Aorta (tissue), 5 donors: ENCODE measurements at regions not wholly inside any gene's neighbourhood (a gene's known extent, or its start where the extent isn't known, plus 50 kb on each side); places are given as distances from the start of the nearest gene placed in this dataset.
"Not testable (repeated sequence)": the region's sequence is repeated elsewhere in the genome, so short reads cannot be mapped to it uniquely, and the experiment has no call there.

Experiments used
- ATAC-seq: fragments of 200-7000 bp; cut with Tn5 transposase; one replicate; pipeline ENCODE4 v1.9.1; 2022; ENCODE audit warnings: moderate library complexity; ENCODE audit not compliant: low FRiP score
- DNase-seq, 2 donors: peaks; one replicate each; pipeline ENCODE4 v3.0.0-alpha.2; 2020
- H3K27ac ChIP-seq, 2 donors: one replicate each; pipeline ENCODE4 v1.5.1; 2013; ENCODE audit warnings: low read length in 2 of 2, mild to moderate bottlenecking in 2 of 2, moderate library complexity in 2 of 2, control low read depth in 1 of 2, inconsistent platforms in 1 of 2, low read depth in 1 of 2
- H3K27me3 ChIP-seq, 2 donors: one replicate each; pipeline ENCODE4 v1.6.1; 2013; ENCODE audit warnings: control low read depth in 1 of 2, low read length in 1 of 2, mild to moderate bottlenecking in 1 of 2, moderate library complexity in 1 of 2; ENCODE audit not compliant: insufficient read depth in 2 of 2, control insufficient read depth in 1 of 2
- H3K36me3 ChIP-seq, 2 donors: one replicate each; pipeline ENCODE4 v1.6.1; 2013; ENCODE audit warnings: control low read depth in 1 of 2, low read length in 1 of 2, mild to moderate bottlenecking in 1 of 2; ENCODE audit not compliant: insufficient read depth in 2 of 2, control insufficient read depth in 1 of 2
- H3K4me1 ChIP-seq, 2 donors: one replicate each; pipeline ENCODE4 v1.6.1; 2013; ENCODE audit warnings: low read length in 2 of 2, control low read depth in 1 of 2, mild to moderate bottlenecking in 1 of 2, moderate library complexity in 1 of 2; ENCODE audit not compliant: insufficient read depth in 2 of 2, control insufficient read depth in 1 of 2
- H3K4me3 ChIP-seq, 2 donors: one replicate each; pipeline ENCODE4 v1.5.1; 2013; ENCODE audit warnings: low read length in 2 of 2, control low read depth in 1 of 2, mild to moderate bottlenecking in 1 of 2
- H3K9me3 ChIP-seq: one replicate; pipeline ENCODE4 v1.6.1; 2013; ENCODE audit warnings: mild to moderate bottlenecking, low read length; ENCODE audit not compliant: control insufficient read depth
- WGBS, 2 donors: extraction: QIAGEN DNeasy Blood & Tissue Kit; methylation state at CpG; one replicate each; pipeline ENCODE4 v1.1.7; 2013; 5-methylcytosine and 5-hydroxymethylcytosine counted together
- intact Hi-C, 2 donors: fragments of 100-400 bp; cut with DNase I; formaldehyde crosslinking; loops; one replicate each; pipeline versions ENCODE4 v1.14.2 to v1.15.0; 2022
- donor health status: healthy with polysubstance abuse.
- donor health status: Bipolar disorder and iron deficiency.
- donor health status: DM: no; HTN: no; CAD: no.
- donor health status: DM: no; HTN: no; CAD: no.
- donor health status: DM: yes; HTN: yes; CAD: no.

DNA sequence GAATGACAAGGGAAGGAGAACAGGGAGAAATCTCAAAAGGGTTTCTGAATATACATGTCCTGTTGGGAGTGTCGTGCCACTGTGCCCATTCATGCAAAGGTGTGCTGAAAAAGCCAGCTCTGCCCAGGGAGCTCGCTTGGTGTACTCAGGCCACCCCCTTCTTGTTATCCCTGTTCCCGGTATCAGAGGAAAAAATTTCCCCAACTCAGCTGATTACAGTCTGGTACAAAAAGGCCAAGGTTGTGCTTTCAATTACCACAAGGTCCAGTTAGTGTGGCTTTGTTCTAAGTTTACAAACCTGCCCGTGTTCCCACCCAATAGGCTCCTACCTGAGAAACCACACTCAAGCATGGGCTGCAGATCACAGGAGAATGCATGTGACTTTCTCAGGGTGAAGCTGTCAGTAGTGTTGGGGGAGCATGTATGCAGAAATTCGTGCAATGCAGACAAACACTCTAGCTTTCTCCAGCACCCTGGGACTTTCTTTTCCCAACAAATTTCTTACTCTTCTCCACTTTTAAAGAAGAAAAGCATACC lies 648.5 kb downstream of the NR2F2 start:
- ATAC-seq (no peak), DNase-seq (no peak)
- Histone ChIP-seq H3K9me3 (peaks cover 1% of the 10 kb centered on the region), H3K36me3 (no peaks in the 10 kb centered on the region), H3K27me3 (no peaks in the 10 kb centered on the region), H3K27ac (no peak overlapping the region), H3K4me1 (no peaks in the 10 kb centered on the region), H3K4me3 (no peak overlapping the region)
- intact Hi-C loops, result no loop called here
- WGBS, 2 donors, result 54 to 60% methylated on average over 5 of the region's 5 CpGs

DNA sequence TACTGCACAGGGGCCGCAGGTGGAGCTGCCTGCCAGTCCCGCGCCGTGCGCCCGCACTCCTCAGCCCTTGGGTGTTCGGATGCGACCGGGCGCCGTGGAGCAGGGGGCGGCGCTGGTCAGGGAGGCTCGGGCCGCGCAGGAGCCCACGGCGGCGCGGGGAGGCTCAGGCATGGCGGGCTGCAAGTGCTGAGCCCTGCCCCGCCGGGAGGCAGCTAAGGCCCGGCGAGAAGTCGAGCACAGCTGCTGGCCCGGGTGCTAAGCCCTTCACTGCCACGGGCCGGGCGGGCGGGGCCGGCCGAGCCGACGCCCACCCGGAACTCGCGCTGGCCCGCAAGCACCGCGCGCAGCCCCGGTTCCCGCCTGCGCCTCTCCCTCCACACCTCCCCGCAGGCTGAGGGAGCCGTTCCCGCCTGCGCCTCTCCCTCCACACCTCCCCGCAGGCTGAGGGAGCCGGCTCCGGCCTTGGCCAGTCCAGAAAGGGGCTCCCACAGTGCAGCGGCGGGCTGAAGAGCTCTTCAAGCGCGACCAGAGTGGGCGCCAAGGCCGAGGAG lies 653.7 kb downstream of the NR2F2 start:
- H3K9me3 ChIP-seq, H3K27me3 ChIP-seq, intact Hi-C loops, H3K36me3 ChIP-seq, H3K27ac ChIP-seq, ATAC-seq, H3K4me1 ChIP-seq, H3K4me3 ChIP-seq, DNase-seq: not testable (repeated sequence)
- WGBS, 2 donors, result 94 to 96% methylated on average over 47 to 58 of the region's 58 CpGs

DNA sequence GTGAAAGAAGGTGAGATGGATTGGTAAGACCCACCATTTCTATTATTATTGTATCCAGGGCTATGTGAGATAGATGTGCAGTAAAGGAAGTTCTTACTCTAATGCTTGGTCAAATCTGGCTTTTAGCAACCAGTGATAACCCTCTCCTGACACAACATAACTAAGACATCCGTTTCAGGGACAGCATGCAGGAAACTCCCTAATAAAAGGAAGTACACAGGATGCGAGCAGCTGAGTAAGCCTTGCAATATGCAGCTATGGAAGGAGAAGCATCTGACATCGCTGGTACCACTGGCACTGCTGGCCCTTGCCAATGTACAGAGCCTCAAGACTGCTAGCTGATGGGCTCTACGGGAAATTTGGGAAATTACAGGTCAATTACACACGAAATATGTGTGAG lies 662.3 kb downstream of the NR2F2 start:
- DNase-seq, result no peak
- peaks cover 2% of the 10 kb centered on the region for H3K9me3 ChIP-seq
- no peaks in the 10 kb centered on the region for H3K27me3 ChIP-seq
- WGBS, 2 donors, result 62 to 69% methylated on average over 5 of the region's 5 CpGs
- intact Hi-C loops, result no loop called here
- H3K4me3 ChIP-seq, result no peak overlapping the region
- no peak for ATAC-seq
- no peaks in the 10 kb centered on the region for H3K4me1 ChIP-seq
- no peaks in the 10 kb centered on the region for H3K36me3 ChIP-seq
- no peak overlapping the region for H3K27ac ChIP-seq

DNA sequence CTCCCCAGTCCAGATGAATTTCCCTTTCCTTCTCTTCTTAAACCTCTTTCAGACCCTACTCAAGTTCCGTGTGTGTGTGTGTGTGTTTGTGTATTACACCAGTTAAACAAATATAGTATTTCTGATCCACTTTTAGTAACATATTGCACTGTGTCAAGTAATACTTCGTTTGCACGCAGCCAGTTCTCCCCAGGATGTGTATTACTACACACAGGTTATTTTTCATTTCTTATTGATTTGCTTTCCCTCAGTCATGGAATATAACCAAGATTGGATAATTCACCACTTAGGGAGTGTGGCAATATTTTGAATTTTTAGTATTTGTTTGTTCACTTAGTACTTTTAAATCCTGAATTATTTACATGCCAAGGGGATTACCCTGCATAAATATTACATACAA lies 667.0 kb downstream of the NR2F2 start:
- ATAC-seq, result no peak
- WGBS, 2 donors, result 62 to 72% methylated on average over 3 of the region's 3 CpGs
- no peak overlapping the region for H3K27ac ChIP-seq
- no peak overlapping the region for H3K4me3 ChIP-seq
- H3K9me3 ChIP-seq, result peaks cover 2% of the 10 kb centered on the region
- DNase-seq, result no peak
- no peaks in the 10 kb centered on the region for H3K36me3 ChIP-seq
- no peaks in the 10 kb centered on the region for H3K27me3 ChIP-seq
- no peaks in the 10 kb centered on the region for H3K4me1 ChIP-seq
- intact Hi-C loops, result no loop called here

- no peak overlapping the region for H3K4me3 ChIP-seq
- ATAC-seq (no peak), DNase-seq (no peak)
- no peaks in the 10 kb centered on the region for H3K27me3 ChIP-seq
- H3K4me1 ChIP-seq, result no peaks in the 10 kb centered on the region
- no peaks in the 10 kb centered on the region for H3K9me3 ChIP-seq
- H3K27ac ChIP-seq, result no peak overlapping the region
- no peaks in the 10 kb centered on the region for H3K36me3 ChIP-seq
- WGBS, 2 donors, result 52 to 60% methylated on average over 6 of the region's 6 CpGs
- intact Hi-C loops, result no loop called here
Observed at GRCh38 chr15:97009031-97009431, 678.5 kb downstream of the NR2F2 start.

DNA sequence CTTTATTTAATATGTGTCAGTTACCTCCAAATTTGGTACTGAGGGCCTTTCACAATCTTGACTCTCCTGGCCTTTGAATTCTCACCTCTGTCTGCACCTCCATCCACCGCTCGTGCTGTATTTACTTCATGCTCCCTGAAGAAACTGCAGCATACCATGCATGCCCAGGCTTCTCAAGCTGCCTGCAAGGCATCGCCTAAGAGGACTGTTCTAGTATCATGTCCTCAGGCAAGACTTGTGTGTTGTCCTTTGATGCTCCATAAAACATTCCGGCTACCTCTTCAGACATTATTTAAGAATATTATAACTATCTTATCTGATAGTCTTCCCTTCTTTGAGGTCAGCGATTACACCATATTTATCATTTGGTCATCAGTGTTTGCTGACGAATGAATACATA lies 682.5 kb downstream of the NR2F2 start:
- Histone ChIP-seq H3K27ac (no peak overlapping the region), H3K9me3 (no peaks in the 10 kb centered on the region), H3K4me1 (no peaks in the 10 kb centered on the region), H3K36me3 (no peaks in the 10 kb centered on the region), H3K4me3 (no peak overlapping the region), H3K27me3 (no peaks in the 10 kb centered on the region)
- ATAC-seq (no peak), DNase-seq (no peak)
- intact Hi-C loops, result no loop called here
- 79 to 84% methylated on average over 6 of the region's 6 CpGs for WGBS, 2 donors

- Histone ChIP-seq H3K27ac (no peak overlapping the region), H3K4me3 (no peak overlapping the region), H3K4me1 (no peaks in the 10 kb centered on the region), H3K27me3 (no peaks in the 10 kb centered on the region), H3K36me3 (no peaks in the 10 kb centered on the region), H3K9me3 (no peaks in the 10 kb centered on the region)
- WGBS, 2 donors, result 71 to 79% methylated on average over 1 of the region's 1 CpG
- ATAC-seq (no peak), DNase-seq (no peak)
- intact Hi-C loops, result no loop called here
Observed at GRCh38 chr15:97013491-97013890, 683.0 kb downstream of the NR2F2 start.

GRCh38 chr15:97014001-97014400 lies 683.5 kb downstream of the NR2F2 start:
- no peak for DNase-seq

DNA sequence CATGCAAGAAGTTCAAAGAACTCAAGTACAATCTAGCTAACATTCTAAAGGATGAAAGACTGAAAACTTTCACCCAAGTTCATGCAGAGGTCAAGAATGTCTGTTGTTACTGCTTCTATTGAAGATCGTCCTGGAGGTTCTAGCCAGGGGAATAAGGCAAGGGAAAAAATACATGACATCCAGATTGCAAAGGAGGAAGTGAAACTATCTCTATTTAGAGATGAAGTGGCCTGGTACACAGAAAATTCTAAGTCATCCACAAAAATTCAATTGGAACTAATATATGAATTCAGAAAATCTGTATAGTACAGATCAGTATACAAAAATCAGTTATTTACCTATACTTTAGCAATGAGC lies 693.0 kb downstream of the NR2F2 start:
- ATAC-seq (no peak), DNase-seq (no peak)
- no peak overlapping the region for H3K4me3 ChIP-seq
- WGBS, 2 donors, result 3 to 7% methylated on average over 1 of the region's 1 CpG
- H3K36me3 ChIP-seq, result no peaks in the 10 kb centered on the region
- peaks cover 0 to 1% of the 10 kb centered on the region in 2 donors for H3K27me3 ChIP-seq
- intact Hi-C loops, result no loop called here
- H3K27ac ChIP-seq, result no peak overlapping the region
- no peaks in the 10 kb centered on the region for H3K4me1 ChIP-seq
- H3K9me3 ChIP-seq, result peaks cover 3% of the 10 kb centered on the region

More at GRCh38 chr15:97014001-97014400, 683.5 kb downstream of the NR2F2 start:
- Histone ChIP-seq H3K36me3 (no peaks in the 10 kb centered on the region), H3K4me3 (no peak overlapping the region), H3K9me3 (no peaks in the 10 kb centered on the region), H3K4me1 (no peaks in the 10 kb centered on the region), H3K27ac (no peak overlapping the region), H3K27me3 (no peaks in the 10 kb centered on the region)
- 40 to 41% methylated on average over 2 of the region's 2 CpGs for WGBS, 2 donors
- intact Hi-C loops, result no loop called here
- ATAC-seq, result no peak
